ENCODE measurements at regions not wholly inside any gene's neighbourhood (a gene's known extent, or its start where the extent isn't known, plus 50 kb on each side); places are given as distances from the start of the nearest gene placed in this dataset.

DNA sequence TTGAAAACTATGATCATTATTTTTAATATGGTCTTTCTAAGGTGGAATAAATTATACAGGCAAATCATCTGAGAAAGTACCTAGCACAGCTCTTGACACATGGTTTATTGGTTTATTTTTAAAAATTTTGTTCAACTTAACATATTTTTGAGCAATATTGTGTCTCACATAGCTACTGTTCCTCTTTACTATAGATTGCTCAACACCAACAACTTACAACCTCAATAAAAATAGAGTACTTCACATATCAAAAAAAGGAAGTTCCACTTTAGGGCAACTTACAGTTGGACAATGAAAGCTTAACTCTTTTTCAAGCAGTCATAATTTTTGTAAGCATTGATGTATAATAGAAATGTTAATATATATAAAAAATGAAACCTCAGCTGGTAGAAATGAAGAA lies 440.9 kb upstream of the UBE2E3 start:
- TF ChIP-seq EZH2phosphoT487 (IDR thresholded peaks at IDR 0.05; ENCODE audit: insufficient read depth, low read depth) (no peak), EZH2 (IDR thresholded peaks at IDR 0.05; ENCODE audit: insufficient read depth, poor library complexity, severe bottlenecking) (no peak)
